CD1c-positive myeloid dendritic cell (primary cell): ENCODE measurements at regions not wholly inside any gene's neighbourhood (a gene's known extent, or its start where the extent isn't known, plus 50 kb on each side); places are given as distances from the start of the nearest gene placed in this dataset.
"Not testable (repeated sequence)": the region's sequence is repeated elsewhere in the genome, so short reads cannot be mapped to it uniquely, and the experiment has no call there.

Source experiments
- DNase-seq: peaks from one replicate; pipeline ENCODE4 v3.0.0-alpha.2; 2016; ENCODE audit errors: extremely low spot score

GRCh38 chr18:66280470-66280869 lies 323.4 kb downstream of the CDH19 start:
- DNase-seq = no peak

DNA sequence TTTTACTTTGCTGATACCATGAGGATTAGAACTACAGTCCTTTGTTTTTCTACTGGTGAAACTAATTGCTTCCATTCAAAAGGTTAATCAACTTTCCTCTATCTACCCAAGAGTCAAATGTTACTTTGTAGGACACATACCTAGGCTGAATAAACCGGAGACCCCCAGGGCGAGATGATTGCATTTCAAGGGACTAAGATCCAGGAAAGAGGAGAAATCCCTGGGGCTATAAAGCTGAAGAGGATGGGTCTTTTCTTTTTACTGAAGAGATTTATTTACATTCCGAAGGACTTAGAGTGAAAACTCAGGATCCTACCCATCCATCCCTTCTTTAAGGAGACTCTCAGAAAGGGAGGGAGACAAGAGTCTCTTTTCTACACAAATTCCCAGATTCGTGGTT lies 331.9 kb downstream of the CDH19 start:
- DNase-seq = no peak

- no peak for DNase-seq
These were observed 339.8 kb downstream of the CDH19 start for GRCh38 chr18:66264130-66264529.

GRCh38 chr18:66254121-66254520 lies 349.8 kb downstream of the CDH19 start:
- no peak for DNase-seq

DNA sequence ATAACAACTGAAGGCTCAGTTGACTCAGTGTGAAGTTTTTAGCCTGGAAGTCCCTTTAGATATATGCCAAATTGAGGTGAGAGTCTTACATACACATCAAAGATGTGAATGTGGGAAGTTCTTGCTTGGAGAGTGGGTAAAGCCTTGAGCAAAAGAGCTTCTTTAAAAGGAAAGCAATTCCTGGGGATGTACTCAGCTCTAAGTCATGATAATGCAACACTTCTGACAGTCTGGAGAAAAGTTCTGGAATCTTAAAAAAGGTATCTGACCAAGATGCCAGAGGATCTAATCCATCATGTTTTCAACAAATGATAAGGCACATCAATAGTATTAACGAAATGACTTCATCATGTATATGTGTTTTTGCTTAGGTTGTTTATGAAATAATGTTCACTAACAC lies 351.2 kb downstream of the CDH19 start:
- DNase-seq = no peak

- DNase-seq = no peak
These were observed 368.7 kb downstream of the CDH19 start for GRCh38 chr18:66235206-66235605.

DNA sequence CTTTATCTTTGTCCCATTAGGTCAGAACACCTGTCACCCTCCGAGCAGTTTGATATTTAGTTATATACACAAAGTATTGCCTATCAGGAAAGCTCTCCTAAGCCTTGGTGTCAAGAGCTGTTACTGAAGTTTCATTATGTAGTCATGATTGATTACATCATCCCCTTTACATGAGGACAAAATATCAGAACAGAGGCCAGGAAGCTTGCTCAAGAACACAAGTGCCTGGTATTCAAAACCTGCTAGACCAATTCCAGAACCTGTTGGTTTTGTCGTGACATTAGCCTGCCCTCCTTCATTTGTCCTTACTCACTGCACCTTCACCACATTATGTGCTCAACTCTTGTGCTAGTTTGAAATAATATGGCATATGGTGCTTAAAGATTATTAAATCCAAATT lies 377.1 kb downstream of the CDH19 start:
- DNase-seq = no peak

- not testable (repeated sequence) for DNase-seq
These were observed 380.6 kb downstream of the CDH19 start for GRCh38 chr18:66223317-66223716.

DNA sequence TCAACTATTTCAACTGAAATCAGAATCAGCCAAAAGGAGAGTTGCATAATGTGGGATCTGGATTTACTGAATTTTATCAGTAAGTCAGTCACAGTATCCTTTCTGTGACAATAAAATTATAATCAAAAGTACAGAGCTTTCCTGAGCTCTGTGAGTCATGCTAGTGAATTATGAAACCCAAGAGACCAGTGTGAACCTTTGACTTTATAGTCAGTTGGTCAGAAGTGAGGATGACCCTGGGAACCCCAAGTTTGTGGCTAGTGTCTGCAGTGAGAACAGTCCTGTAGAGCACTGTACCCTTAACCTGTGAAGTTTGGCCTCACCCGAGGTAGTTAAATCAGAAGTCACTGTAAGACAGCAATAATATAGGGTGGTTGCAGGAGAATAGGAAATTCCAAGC lies 381.7 kb downstream of the CDH19 start:
- no peak for DNase-seq

GRCh38 chr18:66219817-66220216 lies 384.1 kb downstream of the CDH19 start:
- DNase-seq = no peak

GRCh38 chr18:66211749-66212148 lies 392.1 kb downstream of the CDH19 start:
- no peak for DNase-seq

DNA sequence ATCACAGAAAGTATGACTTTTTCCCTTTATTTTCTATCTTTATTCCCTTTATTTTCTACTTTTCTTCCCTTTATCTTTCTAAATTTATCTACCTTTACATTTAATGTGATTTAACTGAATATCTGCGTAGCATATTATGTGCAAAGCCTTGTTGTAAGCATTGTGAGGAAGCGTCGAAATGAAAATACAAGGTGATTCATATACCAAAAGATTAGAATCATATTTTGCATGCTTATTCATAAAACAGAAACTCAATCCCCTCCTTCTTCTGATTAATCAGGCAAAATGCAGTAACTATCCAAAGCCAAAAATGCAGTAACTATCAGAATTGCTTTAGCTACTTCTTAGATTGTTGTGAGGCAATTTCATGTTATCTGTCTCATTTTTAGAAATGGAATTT lies 393.0 kb downstream of the CDH19 start:
- no peak for DNase-seq

- no peak for DNase-seq
These were observed 394.2 kb downstream of the CDH19 start for GRCh38 chr18:66209656-66210055.

- DNase-seq = no peak
These were observed 407.1 kb downstream of the CDH19 start for GRCh38 chr18:66196805-66197204.

DNA sequence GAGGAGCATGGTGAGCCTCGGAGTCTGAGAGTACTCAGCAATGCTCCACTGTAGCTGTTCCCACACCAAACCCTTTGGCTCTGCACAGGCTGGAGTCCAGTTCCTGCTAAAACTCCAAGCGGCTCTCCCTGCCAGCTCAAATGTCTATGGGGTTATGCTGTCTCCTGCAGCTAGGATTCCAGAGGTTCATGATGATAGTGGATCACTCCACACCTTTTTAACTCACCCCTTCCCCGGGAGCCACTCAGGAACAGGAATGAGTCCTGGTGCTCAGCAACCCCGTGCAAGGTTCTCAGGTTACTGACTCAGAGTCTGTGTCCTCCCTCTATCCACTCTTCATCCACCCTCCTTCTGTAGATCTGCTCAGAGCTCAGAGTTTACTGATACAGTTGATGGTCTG lies 410.0 kb downstream of the CDH19 start:
- DNase-seq = no peak

DNA sequence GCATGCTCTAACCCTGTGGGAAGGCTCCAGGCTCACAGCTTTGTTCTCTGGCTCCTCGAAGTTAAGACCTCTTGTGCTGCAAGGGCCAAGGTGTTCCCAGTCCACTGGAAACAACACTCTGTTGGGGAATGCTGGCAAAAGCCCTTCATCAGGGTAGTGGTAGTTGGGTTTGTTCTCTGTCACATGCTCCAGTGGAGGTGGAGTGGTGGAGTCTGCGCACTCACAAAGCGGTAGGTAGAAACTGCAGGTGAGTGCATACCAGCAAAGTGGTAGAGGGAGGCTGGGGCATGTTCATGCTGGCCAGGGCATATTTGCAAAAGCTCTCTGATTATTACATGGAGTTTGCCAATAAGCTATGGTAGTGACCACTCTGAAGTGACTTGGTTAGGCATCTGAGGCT lies 410.5 kb downstream of the CDH19 start:
- DNase-seq = no peak

- no peak for DNase-seq
These were observed 417.9 kb downstream of the CDH7 start for GRCh38 chr18:66168685-66169235.

GRCh38 chr18:66167829-66168684 lies 417.2 kb downstream of the CDH7 start:
- no peak for DNase-seq

DNA sequence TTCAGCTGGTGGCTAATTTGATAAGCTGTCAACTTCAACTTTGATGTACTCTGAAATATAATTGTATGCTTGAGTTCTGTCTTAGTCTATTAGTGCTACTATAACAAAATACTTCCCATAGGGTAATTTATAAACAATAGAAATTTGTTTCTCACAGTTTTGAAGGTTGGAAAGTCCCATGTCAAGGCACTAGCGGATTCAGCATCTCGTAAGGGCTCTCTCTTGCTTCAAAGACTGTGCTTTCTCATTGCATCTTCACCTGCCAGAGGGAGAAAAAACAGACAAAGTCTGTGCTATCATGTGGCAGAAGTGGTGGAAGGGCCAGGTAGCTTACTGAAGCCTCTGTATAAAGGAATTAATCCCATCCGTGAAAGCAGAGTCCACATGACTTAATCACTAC lies 409.2 kb downstream of the CDH7 start:
- DNase-seq = no peak

- no peak for DNase-seq
These were observed 408.6 kb downstream of the CDH7 start for GRCh38 chr18:66159451-66159850.

DNA sequence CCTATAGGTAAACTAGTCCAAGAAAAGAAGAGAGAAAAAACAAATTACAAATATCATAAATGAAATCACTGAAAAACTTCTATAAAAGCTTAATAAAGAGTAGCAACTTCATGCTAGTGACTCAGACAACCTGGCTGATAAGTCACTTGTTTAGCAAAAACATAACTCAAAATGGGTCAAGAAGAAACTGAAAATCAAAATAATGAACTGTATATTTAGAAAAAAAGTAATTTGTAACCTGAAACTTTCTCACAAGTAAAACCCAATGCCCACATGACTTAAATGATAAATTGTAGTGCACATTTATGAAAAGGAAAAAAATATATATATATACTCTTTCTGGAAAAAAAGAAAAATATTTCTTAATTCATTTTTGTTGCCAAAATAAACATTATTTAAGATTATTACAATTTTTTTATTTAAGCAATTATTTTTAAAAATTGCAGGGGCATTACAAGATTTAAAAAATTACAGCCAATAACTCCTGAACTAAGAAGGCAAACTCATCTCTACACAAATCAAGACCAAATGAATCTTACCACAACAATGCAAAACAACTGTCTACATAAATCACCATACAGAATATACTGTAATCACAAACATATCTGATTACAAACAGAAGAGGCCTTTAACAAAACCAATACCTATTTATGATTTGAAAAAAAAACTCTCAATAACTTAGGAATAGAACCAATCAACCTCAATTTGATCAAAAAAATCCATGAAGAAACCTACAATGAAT lies 406.3 kb downstream of the CDH7 start:
- DNase-seq = no peak

DNA sequence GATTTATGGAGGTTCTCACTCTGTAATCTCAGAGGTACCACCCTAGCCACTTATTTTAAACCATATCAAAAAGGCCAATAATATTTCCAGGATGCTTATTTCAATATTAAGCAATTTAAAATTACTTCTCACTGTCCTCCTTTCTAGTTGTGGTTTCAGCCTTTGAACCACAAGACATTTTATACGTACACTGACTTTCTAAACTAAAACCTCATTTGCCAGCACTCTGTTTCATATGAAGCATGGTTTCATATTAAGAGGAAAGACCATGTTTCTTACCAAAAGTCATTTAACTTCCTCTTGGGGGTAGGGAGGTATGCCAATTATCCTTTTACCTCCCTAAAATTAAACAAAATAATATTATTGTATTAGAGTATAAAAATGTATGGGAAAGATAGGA lies 399.8 kb downstream of the CDH7 start:
- no peak for DNase-seq

- no peak for DNase-seq
These were observed 392.2 kb downstream of the CDH7 start for GRCh38 chr18:66143029-66143428.
